Stimulated activated CD4-positive, alpha-beta T cell treated with anti-CD3 and anti-CD28 coated beads, Interleukin-15, amount 100 ng/mL, for 24 hours (primary cell): ENCODE measurements at regions not wholly inside any gene's neighbourhood (a gene's known extent, or its start where the extent isn't known, plus 50 kb on each side); places are given as distances from the start of the nearest gene placed in this dataset.

Experiments used
- DNase-seq: peaks from one replicate; pipeline ENCODE4 v3.0.0-alpha.2; 2020

- no peak for DNase-seq
Measured at GRCh38 chr12:125272383-125272933, 207.2 kb downstream of the AACS start.

- no peak for DNase-seq
Measured at GRCh38 chr12:125276567-125276966, 211.3 kb downstream of the AACS start.

- DNase-seq, result peak; percentile 6
Measured at GRCh38 chr12:125280482-125281377, 215.5 kb downstream of the AACS start.

- DNase-seq, result no peak
Measured at GRCh38 chr12:125282921-125283320, 217.7 kb downstream of the AACS start.

GRCh38 chr12:125283521-125283920 lies 218.3 kb downstream of the AACS start:
- DNase-seq, result no peak

GRCh38 chr12:125284087-125284486 lies 218.9 kb downstream of the AACS start:
- no peak for DNase-seq

- DNase-seq, result no peak
Measured at GRCh38 chr12:125284945-125285685, 219.9 kb downstream of the AACS start.

- DNase-seq, result no peak
Measured at GRCh38 chr12:125286005-125286727, 220.9 kb downstream of the AACS start.

GRCh38 chr12:125287155-125287847 lies 222.1 kb downstream of the AACS start:
- no peak for DNase-seq

- no peak for DNase-seq
Measured at GRCh38 chr12:125288931-125289928, 224.0 kb downstream of the AACS start.

GRCh38 chr12:125289970-125290369 lies 224.7 kb downstream of the AACS start:
- DNase-seq, result no peak

GRCh38 chr12:125292700-125293099 lies 227.5 kb downstream of the AACS start:
- DNase-seq, result no peak

GRCh38 chr12:125295550-125295949 lies 230.3 kb downstream of the AACS start:
- no peak for DNase-seq

GRCh38 chr12:125296701-125297100 lies 231.5 kb downstream of the AACS start:
- no peak for DNase-seq

GRCh38 chr12:125299840-125300239 lies 234.6 kb downstream of the AACS start:
- no peak for DNase-seq

GRCh38 chr12:125300249-125300648 lies 235.0 kb downstream of the AACS start:
- no peak for DNase-seq

- no peak for DNase-seq
Measured at GRCh38 chr12:125303337-125303736, 238.1 kb downstream of the AACS start.

- DNase-seq, result no peak
Measured at GRCh38 chr12:125304029-125304428, 238.8 kb downstream of the AACS start.

GRCh38 chr12:125305231-125305630 lies 240.0 kb downstream of the AACS start:
- no peak for DNase-seq

GRCh38 chr12:125310461-125310860 lies 245.2 kb downstream of the AACS start:
- no peak for DNase-seq

- no peak for DNase-seq
Measured at GRCh38 chr12:125311050-125311449, 245.8 kb downstream of the AACS start.
